Left forelimb (tissue), 1 donor: ENCODE measurements at regions not wholly inside any gene's neighbourhood (a gene's known extent, or its start where the extent isn't known, plus 50 kb on each side); places are given as distances from the start of the nearest gene placed in this dataset.

Source experiments
- DNase-seq: peaks from one replicate; pipeline ENCODE4 v3.0.0-alpha.2; 2018; ENCODE audit warnings: low spot score

GRCh38 chr3:40593351-40593750 lies 68.6 kb downstream of the ZNF621 start:
- no peak for DNase-seq

GRCh38 chr3:40597441-40597840 lies 72.7 kb downstream of the ZNF621 start:
- DNase-seq: no peak

- DNase-seq: no peak
These were observed 73.6 kb downstream of the ZNF621 start for GRCh38 chr3:40598338-40598737.

- DNase-seq: no peak
These were observed 74.2 kb downstream of the ZNF621 start for GRCh38 chr3:40598962-40599361.

- DNase-seq: no peak
These were observed 78.1 kb downstream of the ZNF621 start for GRCh38 chr3:40602778-40603385.

GRCh38 chr3:40605960-40606359 lies 81.2 kb downstream of the ZNF621 start:
- no peak for DNase-seq

- DNase-seq: no peak
These were observed 83.3 kb downstream of the ZNF621 start for GRCh38 chr3:40608091-40608490.

GRCh38 chr3:40613306-40613705 lies 88.5 kb downstream of the ZNF621 start:
- DNase-seq: no peak

- no peak for DNase-seq
These were observed 90.6 kb downstream of the ZNF621 start for GRCh38 chr3:40615110-40615915.

- no peak for DNase-seq
These were observed 91.4 kb downstream of the ZNF621 start for GRCh38 chr3:40615918-40616819.

GRCh38 chr3:40617084-40617483 lies 92.3 kb downstream of the ZNF621 start:
- no peak for DNase-seq

- DNase-seq: no peak
These were observed 93.4 kb downstream of the ZNF621 start for GRCh38 chr3:40618158-40618557.

- DNase-seq: no peak
These were observed 95.4 kb downstream of the ZNF621 start for GRCh38 chr3:40620151-40620550.

GRCh38 chr3:40621252-40621651 lies 96.5 kb downstream of the ZNF621 start:
- DNase-seq: no peak

- no peak for DNase-seq
These were observed 98.8 kb downstream of the ZNF621 start for GRCh38 chr3:40623567-40623966.

- no peak for DNase-seq
These were observed 99.5 kb downstream of the ZNF621 start for GRCh38 chr3:40624189-40624769.

GRCh38 chr3:40627095-40627494 lies 102.3 kb downstream of the ZNF621 start:
- no peak for DNase-seq

- DNase-seq: no peak
These were observed 104.2 kb downstream of the ZNF621 start for GRCh38 chr3:40628984-40629383.

GRCh38 chr3:40631341-40631995 lies 106.7 kb downstream of the ZNF621 start:
- DNase-seq: no peak

- DNase-seq: no peak
These were observed 113.1 kb downstream of the ZNF621 start for GRCh38 chr3:40637906-40638305.

GRCh38 chr3:40639006-40639405 lies 114.2 kb downstream of the ZNF621 start:
- no peak for DNase-seq

GRCh38 chr3:40642812-40643211 lies 118.1 kb downstream of the ZNF621 start:
- no peak for DNase-seq
